Nephron progenitor cell (in vitro differentiated cells): ENCODE measurements at regions not wholly inside any gene's neighbourhood (a gene's known extent, or its start where the extent isn't known, plus 50 kb on each side); places are given as distances from the start of the nearest gene placed in this dataset.
A peak's percentile ranks its signal among the peaks of the same experiment; 100 is the strongest.

Experiments used
- DNase-seq: peaks from one replicate; pipeline ENCODE4 v3.0.0; 2021
- H3K27ac Mint-ChIP-seq: 2 replicates; pipeline ENCODE4 v1.8.0; 2021; ENCODE audit warnings: mild to moderate bottlenecking, moderate library complexity, mixed read lengths
- H3K27me3 Mint-ChIP-seq: 2 replicates; pipeline ENCODE4 v1.8.0; 2021; ENCODE audit warnings: mild to moderate bottlenecking, low read depth, mixed read lengths; ENCODE audit not compliant: poor library complexity
- H3K36me3 Mint-ChIP-seq: 2 replicates; pipeline ENCODE4 v1.8.0; 2021; ENCODE audit warnings: low read depth, mixed read lengths
- H3K4me1 Mint-ChIP-seq: 2 replicates; pipeline ENCODE4 v1.8.0; 2021; ENCODE audit warnings: mixed read lengths
- H3K4me3 Mint-ChIP-seq: 2 replicates; pipeline ENCODE4 v1.8.0; 2021; ENCODE audit warnings: mild to moderate bottlenecking, moderate library complexity, mixed read lengths
- H3K9me3 Mint-ChIP-seq: 2 replicates; pipeline ENCODE4 v1.8.0; 2021; ENCODE audit warnings: mild to moderate bottlenecking, moderate library complexity, mixed read lengths
- CTCF ChIP-seq: fragments of 200-600 bp; sonication (generic); IDR thresholded peaks from 2 replicates; pipeline ENCODE4 v1.5.0; 2021; ENCODE audit warnings: antibody characterized with exemption

GRCh38 chr11:134691985-134692384 is 279.9 kb upstream of the B3GAT1 start:
- Mint-ChIP-seq H3K36me3 (no peaks in the 10 kb centered on the region), H3K27ac (no peak overlapping the region), H3K4me1 (peaks cover 9% of the 10 kb centered on the region), H3K9me3 (no peaks in the 10 kb centered on the region), H3K4me3 (no peak overlapping the region), H3K27me3 (peaks cover 52% of the 10 kb centered on the region)
- DNase-seq: no peak
- no peak for TF ChIP-seq CTCF

- Mint-ChIP-seq H3K4me3 (no peak overlapping the region), H3K9me3 (no peaks in the 10 kb centered on the region), H3K27me3 (peaks cover 47% of the 10 kb centered on the region), H3K4me1 (peaks cover 9% of the 10 kb centered on the region), H3K36me3 (no peaks in the 10 kb centered on the region), H3K27ac (no peak overlapping the region)
- DNase-seq: no peak
- TF ChIP-seq CTCF: no peak
These were observed 279.3 kb upstream of the B3GAT1 start for GRCh38 chr11:134691295-134691873.

GRCh38 chr11:134689886-134690285 is 277.8 kb upstream of the B3GAT1 start:
- Mint-ChIP-seq H3K4me1 (peaks cover 9% of the 10 kb centered on the region), H3K27me3 (peaks cover 35% of the 10 kb centered on the region), H3K27ac (no peak overlapping the region), H3K9me3 (no peaks in the 10 kb centered on the region), H3K4me3 (no peak overlapping the region), H3K36me3 (no peaks in the 10 kb centered on the region)
- TF ChIP-seq CTCF: no peak
- no peak for DNase-seq

GRCh38 chr11:134687548-134687947 is 275.5 kb upstream of the B3GAT1 start:
- H3K27ac Mint-ChIP-seq: no peak overlapping the region
- TF ChIP-seq CTCF: no peak
- no peaks in the 10 kb centered on the region for H3K36me3 Mint-ChIP-seq
- H3K27me3 Mint-ChIP-seq: peaks cover 28% of the 10 kb centered on the region
- no peaks in the 10 kb centered on the region for H3K9me3 Mint-ChIP-seq
- H3K4me3 Mint-ChIP-seq: no peak overlapping the region
- no peak for DNase-seq
- H3K4me1 Mint-ChIP-seq: peaks cover 9% of the 10 kb centered on the region

- Mint-ChIP-seq H3K4me1 (peaks cover 9% of the 10 kb centered on the region), H3K27ac (no peak overlapping the region), H3K9me3 (no peaks in the 10 kb centered on the region), H3K36me3 (no peaks in the 10 kb centered on the region), H3K4me3 (no peak overlapping the region), H3K27me3 (peaks cover 28% of the 10 kb centered on the region)
- no peak for TF ChIP-seq CTCF
- DNase-seq: peak; percentile 51
These were observed 274.5 kb upstream of the B3GAT1 start for GRCh38 chr11:134686460-134687061.

DNA sequence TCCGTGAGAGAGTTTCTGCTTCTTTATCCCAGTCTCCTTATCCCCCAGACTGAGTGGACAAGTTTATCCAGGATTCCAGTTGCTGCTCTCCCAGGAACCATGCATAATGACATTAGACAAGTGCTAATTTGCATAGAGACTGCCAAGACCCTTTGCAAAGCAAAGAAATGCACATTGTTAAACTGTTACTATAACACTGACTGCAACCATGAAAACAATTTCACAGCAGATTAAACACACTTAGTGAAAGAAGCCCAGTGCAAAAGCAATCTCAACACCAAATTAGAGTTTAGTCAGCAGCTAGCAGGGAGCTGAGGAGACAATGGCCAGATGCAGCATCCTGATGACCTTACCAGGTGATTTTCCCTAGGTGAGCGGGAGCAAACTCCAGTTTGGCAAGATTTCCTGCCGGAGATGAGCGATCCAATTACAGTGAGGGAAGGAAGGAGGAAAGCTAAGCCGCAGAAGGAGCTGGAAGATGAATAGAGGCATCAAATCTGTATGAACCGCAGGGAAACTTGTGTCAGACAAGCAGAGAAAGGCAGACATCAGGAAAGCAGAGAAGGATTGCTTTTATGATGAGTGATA is 273.8 kb upstream of the B3GAT1 start:
- H3K27ac Mint-ChIP-seq: no peak overlapping the region
- no peak for TF ChIP-seq CTCF
- no peaks in the 10 kb centered on the region for H3K36me3 Mint-ChIP-seq
- no peaks in the 10 kb centered on the region for H3K9me3 Mint-ChIP-seq
- no peak for DNase-seq
- H3K4me3 Mint-ChIP-seq: no peak overlapping the region
- peaks cover 22% of the 10 kb centered on the region for H3K27me3 Mint-ChIP-seq
- peaks cover 9% of the 10 kb centered on the region for H3K4me1 Mint-ChIP-seq
